K562 (cell line): ENCODE measurements at regions not wholly inside any gene's neighbourhood (a gene's known extent, or its start where the extent isn't known, plus 50 kb on each side); places are given as distances from the start of the nearest gene placed in this dataset.
A peak's percentile ranks its signal among the peaks of the same experiment; 100 is the strongest.

Experiments used
- DDX20 ChIP-seq: fragments of 450-650 bp; IDR thresholded peaks from 2 replicates; pipeline ENCODE4 v1.6.1; 2016; ENCODE audit warnings: missing genetic modification characterization, low read depth, mild to moderate bottlenecking, missing compliant biosample characterization, moderate library complexity
- ESRRA ChIP-seq: fragments of 450-650 bp; IDR thresholded peaks from 2 replicates; pipeline ENCODE4 v1.6.1; 2014; ENCODE audit warnings: low read depth, mild to moderate bottlenecking, moderate library complexity, borderline replicate concordance
- EWSR1 ChIP-seq: fragments of 450-650 bp; IDR thresholded peaks from 2 replicates; pipeline ENCODE4 v1.6.1; 2018; ENCODE audit warnings: borderline replicate concordance, mild to moderate bottlenecking, low read depth, moderate library complexity; ENCODE audit not compliant: partially characterized antibody
- FOXK2 ChIP-seq, 2 experiments: fragments of 450-650 bp; IDR thresholded peaks in 1 of 2; conservative IDR thresholded peaks in 1 of 2; 2 replicates each; pipeline ENCODE4 v1.6.1; 2016; ENCODE audit warnings: low read depth in 2 of 2, mild to moderate bottlenecking in 1 of 2
- FOXP1 ChIP-seq: sonication (generic); formaldehyde crosslinking; IDR thresholded peaks from 2 replicates; pipeline ENCODE4 v1.8.0; 2022; ENCODE audit warnings: mild to moderate bottlenecking, missing genetic modification reagents
- GTF2F1 ChIP-seq: IDR thresholded peaks from 2 replicates; pipeline ENCODE4 v1.6.1; 2011; ENCODE audit warnings: low read depth, low read length, improper control_type of control experiment
- NCOA2 ChIP-seq, 2 experiments: fragments of 450-650 bp; IDR thresholded peaks; 2 replicates each; pipeline ENCODE4 v1.6.1; 2018; ENCODE audit warnings: mild to moderate bottlenecking in 2 of 2, moderate library complexity in 1 of 2; ENCODE audit not compliant: partially characterized antibody in 2 of 2
- SP2 ChIP-seq: IDR thresholded peaks from 2 replicates; pipeline ENCODE4 v1.6.1; 2011; ENCODE audit warnings: mild to moderate bottlenecking, low read depth, low read length, moderate library complexity; ENCODE audit not compliant: poor library complexity, severe bottlenecking; ENCODE audit errors: extremely low read depth
- ZNF133 ChIP-seq: fragments of 250-450 bp; sonication (Bioruptor Pico); IDR thresholded peaks from 2 replicates; pipeline ENCODE4 v1.4.0; 2020; ENCODE audit warnings: mild to moderate bottlenecking
- ZNF217 ChIP-seq: sonication (generic); formaldehyde crosslinking; IDR thresholded peaks from 2 replicates; pipeline ENCODE4 v1.8.0; 2022; ENCODE audit warnings: mild to moderate bottlenecking, missing genetic modification reagents
- ZNF436 ChIP-seq: fragments of 250-450, 450-650 bp; sonication (Bioruptor Pico); formaldehyde crosslinking; IDR thresholded peaks from 2 replicates; pipeline ENCODE4 v1.7.0; 2020; ENCODE audit warnings: mild to moderate bottlenecking
- ZNF589 ChIP-seq: fragments of 200-800 bp; sonication (Bioruptor generic); IDR thresholded peaks from 2 replicates; pipeline ENCODE4 v1.6.1; 2016; ENCODE audit warnings: low read depth, missing genetic modification characterization, missing compliant biosample characterization
- TF ChIP-seq, protein P1 (sequence below): fragments of 250-450 bp; sonication (Bioruptor Pico); IDR thresholded peaks from 2 replicates; pipeline ENCODE4 v1.4.0; 2020; ENCODE audit warnings: borderline replicate concordance
- TF ChIP-seq, protein P2 (sequence below): fragments of 250-450 bp; sonication (Bioruptor Pico); IDR thresholded peaks from 2 replicates; pipeline ENCODE4 v1.8.0; 2021; ENCODE audit warnings: mild to moderate bottlenecking, moderate library complexity
- TF ChIP-seq, protein P3 (sequence below): sonication (generic); formaldehyde crosslinking; IDR thresholded peaks from 2 replicates; pipeline ENCODE4 v1.8.1; 2023; ENCODE audit warnings: mild to moderate bottlenecking, missing genetic modification reagents
- TF ChIP-seq, protein P4 (sequence below): sonication (generic); formaldehyde crosslinking; IDR thresholded peaks from 2 replicates; pipeline ENCODE4 v1.8.0; 2022; ENCODE audit warnings: mild to moderate bottlenecking, missing genetic modification reagents
- TF ChIP-seq, protein P5 (sequence below): sonication (generic); formaldehyde crosslinking; IDR thresholded peaks from 2 replicates; pipeline ENCODE4 v1.8.0; 2022; ENCODE audit warnings: mild to moderate bottlenecking, missing genetic modification reagents

DNA sequence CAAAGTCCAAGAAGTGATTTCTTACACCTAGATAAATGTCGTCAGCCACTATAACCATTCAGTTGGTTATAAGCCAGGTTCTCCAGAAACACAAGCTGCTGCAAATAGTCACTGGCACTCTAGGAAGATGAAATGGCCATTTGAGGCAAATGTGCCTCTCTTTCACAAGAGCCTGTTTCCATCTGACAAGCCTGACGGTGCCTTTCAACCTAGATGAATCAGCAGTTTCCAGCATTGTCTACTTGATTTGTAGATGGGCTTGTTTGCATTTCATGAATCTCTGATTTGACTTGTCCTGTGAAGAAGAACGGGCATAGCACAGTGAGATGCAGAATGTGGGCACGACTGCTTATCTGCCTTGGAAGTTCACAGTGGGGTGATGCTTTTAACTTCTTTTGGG lies 327.2 kb downstream of the LMO7 start (continued):
- TF ChIP-seq, protein P1, sequence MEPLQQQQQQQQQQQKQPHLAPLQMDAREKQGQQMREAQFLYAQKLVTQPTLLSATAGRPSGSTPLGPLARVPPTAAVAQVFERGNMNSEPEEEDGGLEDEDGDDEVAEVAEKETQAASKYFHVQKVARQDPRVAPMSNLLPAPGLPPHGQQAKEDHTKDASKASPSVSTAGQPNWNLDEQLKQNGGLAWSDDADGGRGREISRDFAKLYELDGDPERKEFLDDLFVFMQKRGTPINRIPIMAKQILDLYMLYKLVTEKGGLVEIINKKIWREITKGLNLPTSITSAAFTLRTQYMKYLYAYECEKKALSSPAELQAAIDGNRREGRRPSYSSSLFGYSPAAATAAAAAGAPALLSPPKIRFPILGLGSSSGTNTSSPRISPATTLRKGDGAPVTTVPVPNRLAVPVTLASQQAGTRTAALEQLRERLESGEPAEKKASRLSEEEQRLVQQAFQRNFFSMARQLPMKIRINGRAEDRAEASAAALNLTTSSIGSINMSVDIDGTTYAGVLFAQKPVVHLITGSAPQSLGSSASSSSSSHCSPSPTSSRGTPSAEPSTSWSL = no peak
- TF ChIP-seq, protein P2, sequence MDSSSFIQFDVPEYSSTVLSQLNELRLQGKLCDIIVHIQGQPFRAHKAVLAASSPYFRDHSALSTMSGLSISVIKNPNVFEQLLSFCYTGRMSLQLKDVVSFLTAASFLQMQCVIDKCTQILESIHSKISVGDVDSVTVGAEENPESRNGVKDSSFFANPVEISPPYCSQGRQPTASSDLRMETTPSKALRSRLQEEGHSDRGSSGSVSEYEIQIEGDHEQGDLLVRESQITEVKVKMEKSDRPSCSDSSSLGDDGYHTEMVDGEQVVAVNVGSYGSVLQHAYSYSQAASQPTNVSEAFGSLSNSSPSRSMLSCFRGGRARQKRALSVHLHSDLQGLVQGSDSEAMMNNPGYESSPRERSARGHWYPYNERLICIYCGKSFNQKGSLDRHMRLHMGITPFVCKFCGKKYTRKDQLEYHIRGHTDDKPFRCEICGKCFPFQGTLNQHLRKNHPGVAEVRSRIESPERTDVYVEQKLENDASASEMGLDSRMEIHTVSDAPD (CRISPR knock-in tag) = no peak
- TF ChIP-seq ZNF436 (CRISPR knock-in tag) = no peak
- TF ChIP-seq, protein P3, sequence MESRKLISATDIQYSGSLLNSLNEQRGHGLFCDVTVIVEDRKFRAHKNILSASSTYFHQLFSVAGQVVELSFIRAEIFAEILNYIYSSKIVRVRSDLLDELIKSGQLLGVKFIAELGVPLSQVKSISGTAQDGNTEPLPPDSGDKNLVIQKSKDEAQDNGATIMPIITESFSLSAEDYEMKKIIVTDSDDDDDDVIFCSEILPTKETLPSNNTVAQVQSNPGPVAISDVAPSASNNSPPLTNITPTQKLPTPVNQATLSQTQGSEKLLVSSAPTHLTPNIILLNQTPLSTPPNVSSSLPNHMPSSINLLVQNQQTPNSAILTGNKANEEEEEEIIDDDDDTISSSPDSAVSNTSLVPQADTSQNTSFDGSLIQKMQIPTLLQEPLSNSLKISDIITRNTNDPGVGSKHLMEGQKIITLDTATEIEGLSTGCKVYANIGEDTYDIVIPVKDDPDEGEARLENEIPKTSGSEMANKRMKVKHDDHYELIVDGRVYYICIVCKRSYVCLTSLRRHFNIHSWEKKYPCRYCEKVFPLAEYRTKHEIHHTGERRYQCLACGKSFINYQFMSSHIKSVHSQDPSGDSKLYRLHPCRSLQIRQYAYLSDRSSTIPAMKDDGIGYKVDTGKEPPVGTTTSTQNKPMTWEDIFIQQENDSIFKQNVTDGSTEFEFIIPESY (CRISPR knock-in tag) = no peak
- TF ChIP-seq GTF2F1 = no peak
- TF ChIP-seq FOXP1 (CRISPR knock-in tag) = no peak
- no peak for TF ChIP-seq ZNF589 (CRISPR knock-in tag)
- TF ChIP-seq, protein P4, sequence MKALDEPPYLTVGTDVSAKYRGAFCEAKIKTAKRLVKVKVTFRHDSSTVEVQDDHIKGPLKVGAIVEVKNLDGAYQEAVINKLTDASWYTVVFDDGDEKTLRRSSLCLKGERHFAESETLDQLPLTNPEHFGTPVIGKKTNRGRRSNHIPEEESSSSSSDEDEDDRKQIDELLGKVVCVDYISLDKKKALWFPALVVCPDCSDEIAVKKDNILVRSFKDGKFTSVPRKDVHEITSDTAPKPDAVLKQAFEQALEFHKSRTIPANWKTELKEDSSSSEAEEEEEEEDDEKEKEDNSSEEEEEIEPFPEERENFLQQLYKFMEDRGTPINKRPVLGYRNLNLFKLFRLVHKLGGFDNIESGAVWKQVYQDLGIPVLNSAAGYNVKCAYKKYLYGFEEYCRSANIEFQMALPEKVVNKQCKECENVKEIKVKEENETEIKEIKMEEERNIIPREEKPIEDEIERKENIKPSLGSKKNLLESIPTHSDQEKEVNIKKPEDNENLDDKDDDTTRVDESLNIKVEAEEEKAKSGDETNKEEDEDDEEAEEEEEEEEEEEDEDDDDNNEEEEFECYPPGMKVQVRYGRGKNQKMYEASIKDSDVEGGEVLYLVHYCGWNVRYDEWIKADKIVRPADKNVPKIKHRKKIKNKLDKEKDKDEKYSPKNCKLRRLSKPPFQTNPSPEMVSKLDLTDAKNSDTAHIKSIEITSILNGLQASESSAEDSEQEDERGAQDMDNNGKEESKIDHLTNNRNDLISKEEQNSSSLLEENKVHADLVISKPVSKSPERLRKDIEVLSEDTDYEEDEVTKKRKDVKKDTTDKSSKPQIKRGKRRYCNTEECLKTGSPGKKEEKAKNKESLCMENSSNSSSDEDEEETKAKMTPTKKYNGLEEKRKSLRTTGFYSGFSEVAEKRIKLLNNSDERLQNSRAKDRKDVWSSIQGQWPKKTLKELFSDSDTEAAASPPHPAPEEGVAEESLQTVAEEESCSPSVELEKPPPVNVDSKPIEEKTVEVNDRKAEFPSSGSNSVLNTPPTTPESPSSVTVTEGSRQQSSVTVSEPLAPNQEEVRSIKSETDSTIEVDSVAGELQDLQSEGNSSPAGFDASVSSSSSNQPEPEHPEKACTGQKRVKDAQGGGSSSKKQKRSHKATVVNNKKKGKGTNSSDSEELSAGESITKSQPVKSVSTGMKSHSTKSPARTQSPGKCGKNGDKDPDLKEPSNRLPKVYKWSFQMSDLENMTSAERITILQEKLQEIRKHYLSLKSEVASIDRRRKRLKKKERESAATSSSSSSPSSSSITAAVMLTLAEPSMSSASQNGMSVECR (CRISPR knock-in tag) = no peak
- peak; percentile 20 to 50; a peak in 1 of 4 replicates for TF ChIP-seq FOXK2 (conservative IDR thresholded peaks at IDR 0.05 in 1 of 2, IDR thresholded peaks at IDR 0.05 in 1 of 2; ENCODE audit: low read depth in 2 of 2)
- TF ChIP-seq DDX20 = no peak
- no peak for TF ChIP-seq NCOA2 (IDR thresholded peaks at IDR 0.05; ENCODE audit: partially characterized antibody in 2 of 2)
- TF ChIP-seq SP2 = no peak
- no peak for TF ChIP-seq EWSR1
- TF ChIP-seq ZNF217 (CRISPR knock-in tag) = no peak
- no peak for TF ChIP-seq ESRRA
- no peak for TF ChIP-seq ZNF133 (CRISPR knock-in tag)
- TF ChIP-seq, protein P5, sequence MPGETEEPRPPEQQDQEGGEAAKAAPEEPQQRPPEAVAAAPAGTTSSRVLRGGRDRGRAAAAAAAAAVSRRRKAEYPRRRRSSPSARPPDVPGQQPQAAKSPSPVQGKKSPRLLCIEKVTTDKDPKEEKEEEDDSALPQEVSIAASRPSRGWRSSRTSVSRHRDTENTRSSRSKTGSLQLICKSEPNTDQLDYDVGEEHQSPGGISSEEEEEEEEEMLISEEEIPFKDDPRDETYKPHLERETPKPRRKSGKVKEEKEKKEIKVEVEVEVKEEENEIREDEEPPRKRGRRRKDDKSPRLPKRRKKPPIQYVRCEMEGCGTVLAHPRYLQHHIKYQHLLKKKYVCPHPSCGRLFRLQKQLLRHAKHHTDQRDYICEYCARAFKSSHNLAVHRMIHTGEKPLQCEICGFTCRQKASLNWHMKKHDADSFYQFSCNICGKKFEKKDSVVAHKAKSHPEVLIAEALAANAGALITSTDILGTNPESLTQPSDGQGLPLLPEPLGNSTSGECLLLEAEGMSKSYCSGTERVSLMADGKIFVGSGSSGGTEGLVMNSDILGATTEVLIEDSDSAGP (CRISPR knock-in tag) = no peak
